Common myeloid progenitor, CD34-positive (primary cell): ENCODE measurements at regions not wholly inside any gene's neighbourhood (a gene's known extent, or its start where the extent isn't known, plus 50 kb on each side); places are given as distances from the start of the nearest gene placed in this dataset.

Source experiments
- CTCF ChIA-PET: fragments of 350-600 bp; sonication (Branson Sonifier 250); formaldehyde crosslinking; loops from one replicate; lab custom pipeline; 2021; ENCODE audit warnings: antibody characterized with exemption; lab: Charles Lee
- POLR2A ChIA-PET: fragments of 350-600 bp; sonication (Branson Sonifier 250); formaldehyde crosslinking; loops from one replicate; lab custom pipeline; 2021; ENCODE audit warnings: antibody characterized with exemption; lab: Charles Lee
- DNase-seq, 3 donors: peaks; one replicate each; pipeline versions ENCODE4 v3.0.0 to v3.0.0-alpha.2; 2013
- H3K27ac ChIP-seq, 2 experiments: 1 replicate in 1 of 2; 2 replicates in 1 of 2; pipeline ENCODE4 v1.7.0; 2013; ENCODE audit warnings: inconsistent platforms in 2 of 2, low read length in 2 of 2, mild to moderate bottlenecking in 2 of 2, low read depth in 1 of 2, moderate library complexity in 1 of 2; ENCODE audit not compliant: severe bottlenecking in 2 of 2, insufficient read depth in 1 of 2, poor library complexity in 1 of 2
- H3K27me3 ChIP-seq, 5 experiments: replicated peaks in 2 of 5; 1 replicate in 3 of 5; 2 replicates in 2 of 5; pipeline versions ENCODE4 v1.6.1 to v1.7.0; 2013; ENCODE audit warnings: low read length in 4 of 5, mild to moderate bottlenecking in 2 of 5, moderate library complexity in 2 of 5, inconsistent platforms in 1 of 5; ENCODE audit not compliant: insufficient read depth in 5 of 5, control insufficient read depth in 4 of 5
- H3K36me3 ChIP-seq, 4 experiments: 1 replicate in 2 of 4; 2 replicates in 2 of 4; pipeline versions ENCODE4 v1.6.1 to v1.7.0; 2013; ENCODE audit warnings: low read length in 3 of 4, control low read depth in 1 of 4, mild to moderate bottlenecking in 1 of 4; ENCODE audit not compliant: control insufficient read depth in 4 of 4, insufficient read depth in 4 of 4
- H3K4me1 ChIP-seq, 4 experiments: 1 replicate in 3 of 4; 2 replicates in 1 of 4; pipeline versions ENCODE4 v1.6.1 to v1.7.1; 2013; ENCODE audit warnings: low read length in 3 of 4, mild to moderate bottlenecking in 3 of 4, control low read depth in 1 of 4, inconsistent platforms in 1 of 4, moderate library complexity in 1 of 4; ENCODE audit not compliant: control insufficient read depth in 4 of 4, insufficient read depth in 4 of 4; ENCODE audit errors: control extremely low read depth in 1 of 4
- H3K4me3 ChIP-seq, 7 experiments: 1 replicate in 4 of 7; 2 replicates in 3 of 7; pipeline versions ENCODE4 v1.5.1 to v1.7.0; 2013; ENCODE audit warnings: mild to moderate bottlenecking in 7 of 7, low read length in 6 of 7, moderate library complexity in 6 of 7, inconsistent platforms in 2 of 7, low read depth in 2 of 7, control low read depth in 1 of 7; ENCODE audit not compliant: insufficient read depth in 4 of 7, control insufficient read depth in 1 of 7; ENCODE audit errors: extremely low read depth in 1 of 7
- H3K9me3 ChIP-seq, 5 experiments: 1 replicate in 4 of 5; 2 replicates in 1 of 5; pipeline versions ENCODE4 v1.6.1 to v1.7.1; 2013; ENCODE audit warnings: low read length in 4 of 5, mild to moderate bottlenecking in 2 of 5, inconsistent platforms in 1 of 5, low read depth in 1 of 5, moderate library complexity in 1 of 5; ENCODE audit not compliant: control insufficient read depth in 4 of 5, insufficient read depth in 2 of 5; ENCODE audit errors: control extremely low read depth in 1 of 5
- WGBS: methylation state at CpG from one replicate; pipeline ENCODE4 v1.1.5; 2013; ENCODE audit not compliant: insufficient coverage; 5-methylcytosine and 5-hydroxymethylcytosine counted together

- CTCF ChIA-PET, result no interaction called here
- no peak for DNase-seq
- no peak overlapping the region for H3K4me3 ChIP-seq
These were observed 418.0 kb upstream of the IMPG1 start for GRCh38 chr6:76490456-76490855.

DNA sequence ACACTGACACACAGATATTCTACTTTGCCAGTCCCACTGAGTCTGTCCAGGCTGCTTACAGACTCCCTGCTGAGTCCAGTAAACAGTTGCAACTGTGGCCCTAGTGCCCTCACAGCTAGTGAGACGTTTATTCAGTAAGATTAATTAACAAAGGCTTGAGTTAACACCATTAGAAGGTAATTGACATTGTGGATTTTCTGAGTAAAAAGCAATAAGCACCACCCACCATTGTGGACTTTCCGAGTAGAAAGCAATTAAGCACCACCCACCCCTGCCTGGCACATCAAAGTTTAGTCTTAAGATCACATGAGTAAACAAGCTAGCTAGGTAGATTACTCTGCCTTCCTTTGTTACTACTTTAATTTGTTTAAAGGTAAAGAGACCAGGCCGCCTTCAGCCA is 408.6 kb upstream of the IMPG1 start:
- WGBS, result 83% methylated on average over 1 of the region's 3 CpGs
- ChIA-PET POLR2A (no interaction called here), CTCF (no interaction called here)
- Histone ChIP-seq H3K9me3 (peaks cover 0 to 8% (median 3%) of the 10 kb centered on the region in 5 experiments), H3K36me3 (no peaks in the 10 kb centered on the region), H3K4me1 (no peaks in the 10 kb centered on the region), H3K4me3 (no peak overlapping the region), H3K27ac (no peak overlapping the region), H3K27me3 (no peaks in the 10 kb centered on the region)
- no peak for DNase-seq

More at GRCh38 chr6:76490456-76490855, 418.0 kb upstream of the IMPG1 start:
- Histone ChIP-seq H3K4me1 (no peaks in the 10 kb centered on the region), H3K9me3 (peaks cover 0 to 6% (median 2%) of the 10 kb centered on the region in 5 experiments), H3K36me3 (no peaks in the 10 kb centered on the region), H3K27me3 (no peaks in the 10 kb centered on the region), H3K27ac (no peak overlapping the region)
- POLR2A ChIA-PET, result no interaction called here

- H3K4me1 ChIP-seq, result no peaks in the 10 kb centered on the region
- peaks cover 0 to 9% (median 5%) of the 10 kb centered on the region in 5 experiments for H3K9me3 ChIP-seq
- DNase-seq, result no peak
- no peak overlapping the region for H3K27ac ChIP-seq
- H3K36me3 ChIP-seq, result no peaks in the 10 kb centered on the region
- CTCF ChIA-PET, result interaction anchor here (1.2 kb wide), 1 partner anchor 21 kb away, joined by 3 read pairs; no protein-coding TSS in a partner anchor
- H3K4me3 ChIP-seq, result no peak overlapping the region
- POLR2A ChIA-PET, result no interaction called here
- no peaks in the 10 kb centered on the region for H3K27me3 ChIP-seq
- 75% methylated on average over 1 of the region's 2 CpGs for WGBS
These were observed 400.4 kb upstream of the IMPG1 start for GRCh38 chr6:76472858-76473257.

DNA sequence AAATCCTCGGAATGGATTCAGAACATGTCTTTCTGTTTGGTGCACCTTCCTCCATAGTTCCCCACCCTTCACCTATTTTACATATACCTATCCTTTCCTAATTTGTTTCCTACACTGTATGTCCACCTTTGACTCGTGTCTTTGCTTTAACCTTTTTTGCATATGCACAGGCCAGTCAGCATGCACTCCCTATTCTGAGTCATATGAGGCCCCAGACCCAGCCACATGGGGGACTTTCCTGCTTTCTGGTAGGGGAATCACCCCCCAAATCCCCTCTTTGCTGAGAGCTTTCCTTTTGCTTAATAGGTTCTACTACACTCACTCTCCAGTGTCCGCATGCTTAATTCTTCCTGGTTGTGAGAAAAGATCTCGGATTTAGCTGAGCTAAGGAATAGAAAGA is 393.8 kb upstream of the IMPG1 start:
- 92% methylated on average over 4 of the region's 4 CpGs for WGBS
- Histone ChIP-seq H3K4me1 (no peaks in the 10 kb centered on the region), H3K27ac (no peak overlapping the region), H3K9me3 (no peaks in the 10 kb centered on the region), H3K4me3 (no peak overlapping the region), H3K27me3 (no peaks in the 10 kb centered on the region), H3K36me3 (no peaks in the 10 kb centered on the region)
- CTCF ChIA-PET, result no interaction called here
- DNase-seq, result no peak
- POLR2A ChIA-PET, result no interaction called here

DNA sequence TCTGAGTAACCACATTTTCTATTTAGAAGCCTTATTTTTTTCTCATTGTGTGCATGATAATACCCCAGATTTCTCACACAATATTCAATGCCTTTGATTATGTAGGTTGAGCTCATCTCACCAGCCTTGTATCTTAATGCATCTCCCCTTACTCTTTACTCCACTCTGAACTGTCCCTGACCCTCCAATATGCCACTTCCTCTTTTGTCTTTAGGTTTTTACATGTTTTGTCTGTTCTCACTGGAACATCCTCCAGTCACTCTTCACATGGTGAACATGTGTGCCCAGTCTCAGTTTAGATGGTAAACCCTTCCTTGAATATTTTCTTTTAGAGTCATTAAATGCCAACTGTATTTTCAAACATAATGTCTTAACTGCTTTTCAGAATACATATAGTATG is 392.9 kb upstream of the IMPG1 start:
- no peak for DNase-seq
- H3K9me3 ChIP-seq, result peaks cover 0 to 3% (median 0%) of the 10 kb centered on the region in 5 experiments
- no peaks in the 10 kb centered on the region for H3K4me1 ChIP-seq
- no peaks in the 10 kb centered on the region for H3K36me3 ChIP-seq
- no peaks in the 10 kb centered on the region for H3K27me3 ChIP-seq
- H3K4me3 ChIP-seq, result no peak overlapping the region
- ChIA-PET CTCF (no interaction called here), POLR2A (no interaction called here)
- H3K27ac ChIP-seq, result no peak overlapping the region

DNA sequence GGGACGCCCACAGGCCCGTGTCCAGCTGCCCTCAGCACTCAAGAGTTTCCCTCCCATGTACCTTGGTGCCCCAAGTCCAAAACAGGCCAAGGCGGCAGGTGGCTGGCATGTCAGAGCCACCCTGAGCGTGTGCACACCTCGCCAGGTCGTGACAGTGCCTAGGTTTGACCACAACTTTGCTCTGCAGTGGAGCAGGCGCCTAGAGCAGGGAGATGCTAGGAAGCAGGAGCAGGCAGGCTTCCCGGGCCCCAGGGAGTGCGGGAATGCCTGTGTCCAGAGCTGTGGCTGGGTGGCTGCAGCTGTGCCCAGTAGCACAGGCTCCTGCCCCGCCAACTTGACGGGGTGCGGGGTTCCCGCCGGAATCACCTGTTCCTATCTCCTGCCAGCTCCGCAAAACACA is 380.8 kb upstream of the IMPG1 start:
- ChIA-PET CTCF (no interaction called here), POLR2A (no interaction called here)
- 94% methylated on average over 14 of the region's 15 CpGs for WGBS

DNA sequence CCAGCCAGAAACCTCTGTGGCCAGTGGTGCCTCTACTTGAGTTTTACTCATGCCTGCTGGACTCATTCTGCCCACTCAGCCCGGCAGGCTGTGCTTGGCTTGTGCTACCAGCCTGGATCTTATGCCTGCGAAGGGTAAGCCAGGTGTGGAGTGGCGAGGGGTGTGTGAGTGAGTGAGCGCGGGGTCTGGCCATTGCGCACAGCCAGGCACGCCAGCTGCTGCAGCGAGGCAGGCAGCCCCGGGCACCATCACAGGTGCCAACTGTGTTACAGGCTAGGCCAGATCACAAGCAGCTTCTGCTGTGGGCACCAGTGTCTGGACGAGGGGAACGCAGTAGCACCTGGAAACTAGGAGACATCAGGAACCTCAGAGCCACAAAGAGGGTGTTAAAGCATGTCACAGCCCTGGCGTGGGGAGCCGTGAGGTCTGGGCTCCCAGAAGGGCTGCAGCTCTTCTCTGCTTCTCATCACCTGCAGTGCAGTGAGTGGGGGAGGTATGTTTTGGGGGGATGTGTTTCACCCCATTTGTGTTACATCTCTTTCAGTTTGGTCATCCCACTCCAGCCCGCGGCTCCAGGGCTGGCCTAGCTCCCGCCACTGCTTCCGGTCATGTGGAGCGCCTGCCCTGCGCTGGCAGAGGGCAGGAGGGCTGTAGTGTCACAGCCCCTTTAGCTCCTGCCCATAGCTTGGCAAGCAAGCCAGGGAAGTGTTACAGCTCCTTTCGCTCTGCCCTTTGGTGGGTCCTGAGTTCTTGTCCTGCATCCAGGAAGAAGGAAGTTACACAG is 379.7 kb upstream of the IMPG1 start:
- no peaks in the 10 kb centered on the region for H3K27me3 ChIP-seq
- ChIA-PET CTCF (interaction anchor here (1.1 kb wide), 1 partner anchor 20 kb away, joined by 3 read pairs; no protein-coding TSS in a partner anchor), POLR2A (no interaction called here)
- no peaks in the 10 kb centered on the region for H3K36me3 ChIP-seq
- no peak overlapping the region for H3K4me3 ChIP-seq
- H3K27ac ChIP-seq, result no peak overlapping the region
- no peaks in the 10 kb centered on the region for H3K4me1 ChIP-seq
- peaks cover 0 to 3% (median 0%) of the 10 kb centered on the region in 5 experiments for H3K9me3 ChIP-seq
- DNase-seq, result no peak
- WGBS, result 93% methylated on average over 15 of the region's 20 CpGs

More for the DNA sequence above, 380.8 kb upstream of the IMPG1 start:
- DNase-seq, result no peak
- no peaks in the 10 kb centered on the region for H3K4me1 ChIP-seq
- H3K27me3 ChIP-seq, result no peaks in the 10 kb centered on the region
- no peak overlapping the region for H3K4me3 ChIP-seq
- no peaks in the 10 kb centered on the region for H3K36me3 ChIP-seq
- H3K27ac ChIP-seq, result no peak overlapping the region
- peaks cover 0 to 3% (median 0%) of the 10 kb centered on the region in 5 experiments for H3K9me3 ChIP-seq
